ENCODE measurements at regions not wholly inside any gene's neighbourhood (a gene's known extent, or its start where the extent isn't known, plus 50 kb on each side); places are given as distances from the start of the nearest gene placed in this dataset.
A peak's percentile ranks its signal among the peaks of the same experiment; 100 is the strongest.

- no peak for DNase-seq (ENCODE audit: low spot score)
These were observed 76.7 kb upstream of the RAPGEF4 start for GRCh38 chr2:172658945-172659344.

GRCh38 chr2:172662099-172662498 lies 73.5 kb upstream of the RAPGEF4 start:
- DNase-seq (ENCODE audit: low spot score), result no peak

DNA sequence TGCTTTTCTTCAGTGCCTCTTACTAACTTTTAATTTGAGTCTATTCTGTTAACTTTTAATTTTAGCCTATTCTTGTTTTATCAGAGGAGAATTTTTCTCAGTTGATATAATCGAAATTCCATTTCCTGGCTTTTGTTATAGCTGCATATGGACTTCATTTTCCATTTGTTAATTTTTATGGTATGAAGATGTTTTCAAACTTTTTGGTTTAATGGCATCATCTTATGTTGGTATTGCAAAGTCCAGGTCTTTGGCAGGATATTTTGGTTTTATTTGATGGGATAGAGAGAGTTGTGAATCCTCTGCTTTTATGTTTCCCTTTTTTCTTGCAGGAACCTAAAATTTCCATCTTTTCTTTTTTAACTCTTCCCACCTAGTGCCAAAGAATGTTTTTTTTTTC lies 70.9 kb upstream of the RAPGEF4 start:
- no peak for DNase-seq (ENCODE audit: low spot score)

DNA sequence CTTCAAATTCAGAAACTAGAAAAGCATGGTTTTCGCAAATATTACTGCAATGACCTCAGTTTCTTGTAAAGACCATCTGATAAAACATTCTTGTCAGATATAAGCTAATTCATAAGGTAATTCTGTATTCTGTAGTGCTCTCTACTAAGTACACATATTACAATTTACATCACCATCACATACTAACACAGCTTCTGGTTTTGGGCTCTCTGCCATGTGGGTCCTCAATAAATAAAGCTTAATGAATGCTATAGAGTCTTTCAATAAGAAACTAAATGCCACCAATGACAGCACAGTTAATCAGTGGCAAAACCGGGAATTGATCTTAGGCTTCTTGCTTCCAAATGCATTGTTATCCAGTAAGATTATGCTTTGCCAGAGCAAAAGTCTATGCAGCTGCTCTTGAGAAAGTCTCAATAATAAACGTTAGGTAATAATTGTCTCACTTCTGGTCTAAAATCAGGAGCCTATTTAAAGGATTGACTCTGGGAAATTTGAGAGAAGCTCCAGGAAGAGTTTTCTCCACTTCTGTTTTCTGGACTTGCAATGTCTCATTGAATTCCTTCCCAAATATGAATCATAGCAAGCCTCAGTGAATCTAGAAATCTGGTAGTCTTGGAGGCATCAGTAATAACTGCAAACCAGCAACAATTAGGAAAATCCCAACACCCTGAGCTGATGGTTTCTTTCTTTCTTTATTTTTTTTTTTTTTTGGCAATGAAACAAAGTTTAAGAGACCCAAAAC lies 67.9 kb upstream of the RAPGEF4 start:
- DNase-seq (ENCODE audit: low spot score), result no peak

DNA sequence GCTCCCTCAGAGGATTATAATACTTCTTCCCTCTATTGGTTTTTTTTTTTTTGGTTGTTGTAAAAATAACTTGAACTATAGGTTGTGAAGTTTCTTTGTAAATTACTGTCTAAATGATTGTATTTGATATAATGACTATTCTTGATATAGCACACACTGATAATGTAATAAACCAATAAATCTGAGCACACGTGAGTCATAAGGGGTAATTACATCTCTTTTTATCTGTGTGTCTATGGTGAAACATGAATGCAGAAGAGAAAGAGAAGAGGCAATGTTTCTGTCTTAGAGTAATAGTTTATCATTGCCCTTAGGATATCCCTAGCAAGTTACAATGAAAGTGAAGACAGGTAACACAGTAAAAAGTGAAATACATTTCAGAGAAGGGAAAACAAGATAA lies 64.1 kb upstream of the RAPGEF4 start:
- no peak for DNase-seq (ENCODE audit: low spot score)

- no peak for DNase-seq (ENCODE audit: low spot score)
These were observed 63.5 kb upstream of the RAPGEF4 start for GRCh38 chr2:172672114-172672513.

DNA sequence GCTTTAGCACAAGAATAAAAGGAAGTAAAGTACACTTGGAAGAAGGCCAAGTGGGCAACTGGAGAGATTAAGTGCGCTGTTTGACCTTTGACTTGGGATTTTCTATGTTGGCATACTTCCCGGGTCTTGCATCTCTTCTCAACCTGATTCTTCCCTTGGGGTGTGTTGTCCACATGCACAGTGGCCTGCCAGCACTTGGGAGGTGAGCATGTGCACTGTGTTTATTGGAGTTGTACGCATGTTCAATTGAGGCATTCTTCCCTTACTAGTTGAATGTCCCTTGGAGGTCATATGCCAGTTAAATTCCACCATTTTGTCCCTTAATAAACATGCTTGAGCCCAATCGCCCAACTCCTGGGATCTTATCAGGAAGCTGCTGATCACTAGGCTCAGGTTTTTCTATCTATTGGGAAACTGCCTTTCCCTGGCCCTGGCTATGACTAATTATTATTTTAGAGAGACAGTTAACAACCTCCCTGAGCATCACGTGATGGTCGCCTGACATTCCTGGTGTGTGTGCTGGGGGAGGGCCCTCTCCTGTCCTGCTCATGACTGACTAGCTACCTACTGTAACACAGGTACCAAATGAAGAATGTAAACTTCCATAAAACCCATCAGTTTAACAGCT lies 62.5 kb upstream of the RAPGEF4 start:
- no peak for DNase-seq (ENCODE audit: low spot score)

GRCh38 chr2:172674034-172674967 lies 61.3 kb upstream of the RAPGEF4 start:
- DNase-seq (ENCODE audit: low spot score), result peak; percentile 16

- no peak for DNase-seq (ENCODE audit: low spot score)
These were observed 60.7 kb upstream of the RAPGEF4 start for GRCh38 chr2:172674968-172675303.

- no peak for DNase-seq (ENCODE audit: low spot score)
These were observed 58.3 kb upstream of the RAPGEF4 start for GRCh38 chr2:172677363-172677762.

DNA sequence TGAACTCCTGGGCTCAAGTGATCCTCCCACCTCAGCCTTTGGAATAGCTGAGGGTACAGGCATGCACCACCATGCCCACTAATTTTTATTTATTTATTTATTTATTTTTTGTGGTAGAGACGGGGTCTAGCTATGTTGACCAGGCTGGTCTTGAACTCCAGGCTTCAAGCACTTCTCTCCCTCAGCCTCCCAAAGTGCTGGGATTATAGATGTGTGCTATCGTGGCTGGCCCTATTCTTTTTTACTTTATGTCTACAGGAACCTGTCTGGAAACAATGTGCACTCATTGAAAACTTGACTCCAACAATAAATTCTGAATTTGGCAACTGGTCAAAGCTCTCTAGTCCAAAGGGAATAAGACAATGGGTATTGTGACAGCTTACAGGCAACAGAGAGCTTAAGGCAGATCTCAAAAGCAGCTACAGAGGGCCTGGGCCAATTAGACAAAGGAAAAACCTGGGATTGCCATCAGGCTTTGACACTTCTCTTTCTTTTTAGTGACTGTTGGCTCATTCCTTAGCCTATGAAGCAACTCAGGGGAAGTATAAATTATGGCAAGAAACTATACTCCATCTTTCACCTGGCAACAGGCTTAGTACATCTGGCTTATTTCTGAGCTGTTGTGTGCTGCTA lies 55.1 kb upstream of the RAPGEF4 start:
- DNase-seq (ENCODE audit: low spot score), result no peak

DNA sequence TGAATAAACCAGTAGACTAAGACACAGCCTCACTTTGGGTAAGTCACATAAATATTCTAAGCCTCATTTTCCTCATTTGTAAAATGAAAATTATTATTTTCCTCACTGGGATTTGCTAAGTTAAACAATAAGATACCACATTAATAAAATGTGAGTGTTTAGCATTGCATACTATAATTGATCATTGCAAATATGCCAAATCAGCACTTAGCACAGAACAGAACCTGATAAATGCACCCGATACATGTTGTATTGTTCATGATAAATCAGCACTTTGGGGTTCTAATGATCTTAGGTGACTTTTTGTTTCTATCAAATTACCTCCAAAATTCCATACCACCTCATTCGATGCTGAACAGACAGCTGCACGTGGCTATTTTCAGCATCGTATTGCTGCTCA lies 50.2 kb upstream of the RAPGEF4 start:
- DNase-seq (ENCODE audit: low spot score), result no peak

Measured in cerebellar cortex (tissue), 1 donor.